Stomach (tissue), 4 donors: ENCODE measurements at regions not wholly inside any gene's neighbourhood (a gene's known extent, or its start where the extent isn't known, plus 50 kb on each side); places are given as distances from the start of the nearest gene placed in this dataset.

Experiments used
- POLR2A ChIP-seq, 4 donors: fragments of 450-650 bp; IDR thresholded peaks; one replicate each; pipeline ENCODE4 v1.6.1; 2016; ENCODE audit warnings: antibody characterized with exemption in 4 of 4, control low read depth in 2 of 4, mild to moderate bottlenecking in 1 of 4, moderate library complexity in 1 of 4
- POLR2AphosphoS5 ChIP-seq, 3 donors: sonication (generic); formaldehyde crosslinking; IDR thresholded peaks; one replicate each; pipeline ENCODE4 v1.6.1; 2016; ENCODE audit warnings: antibody characterized with exemption in 3 of 3
- TF ChIP-seq, protein P1 (sequence below), 7 experiments: fragments of 450-650 bp in 4 of 7; fragments of 200-600 bp in 3 of 7; sonication (generic) in 3 of 7; IDR thresholded peaks; one replicate each; pipeline ENCODE4 v1.5.1; 2016 to 2019; ENCODE audit warnings: antibody characterized with exemption in 7 of 7, control low read depth in 2 of 7, mild to moderate bottlenecking in 1 of 7

- TF ChIP-seq, protein P1, sequence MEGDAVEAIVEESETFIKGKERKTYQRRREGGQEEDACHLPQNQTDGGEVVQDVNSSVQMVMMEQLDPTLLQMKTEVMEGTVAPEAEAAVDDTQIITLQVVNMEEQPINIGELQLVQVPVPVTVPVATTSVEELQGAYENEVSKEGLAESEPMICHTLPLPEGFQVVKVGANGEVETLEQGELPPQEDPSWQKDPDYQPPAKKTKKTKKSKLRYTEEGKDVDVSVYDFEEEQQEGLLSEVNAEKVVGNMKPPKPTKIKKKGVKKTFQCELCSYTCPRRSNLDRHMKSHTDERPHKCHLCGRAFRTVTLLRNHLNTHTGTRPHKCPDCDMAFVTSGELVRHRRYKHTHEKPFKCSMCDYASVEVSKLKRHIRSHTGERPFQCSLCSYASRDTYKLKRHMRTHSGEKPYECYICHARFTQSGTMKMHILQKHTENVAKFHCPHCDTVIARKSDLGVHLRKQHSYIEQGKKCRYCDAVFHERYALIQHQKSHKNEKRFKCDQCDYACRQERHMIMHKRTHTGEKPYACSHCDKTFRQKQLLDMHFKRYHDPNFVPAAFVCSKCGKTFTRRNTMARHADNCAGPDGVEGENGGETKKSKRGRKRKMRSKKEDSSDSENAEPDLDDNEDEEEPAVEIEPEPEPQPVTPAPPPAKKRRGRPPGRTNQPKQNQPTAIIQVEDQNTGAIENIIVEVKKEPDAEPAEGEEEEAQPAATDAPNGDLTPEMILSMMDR (IDR thresholded peaks at IDR 0.05), result no peak
- TF ChIP-seq POLR2A (IDR thresholded peaks at IDR 0.05) (no peak), POLR2AphosphoS5 (IDR thresholded peaks at IDR 0.05) (no peak)
Measured at GRCh38 chr14:42078345-42078744, 471.7 kb downstream of the LRFN5 start.
